GM12878 (cell line): ENCODE measurements at regions not wholly inside any gene's neighbourhood (a gene's known extent, or its start where the extent isn't known, plus 50 kb on each side); places are given as distances from the start of the nearest gene placed in this dataset.

Experiments
- ATAC-seq: fragments of 200-7000 bp; cut with Tn5 transposase; 3 replicates; pipeline ENCODE4 v1.9.1; 2020; ENCODE audit warnings: mild to moderate bottlenecking, moderate library complexity
- BruUV-seq: library from RNA; stranded (reverse); fragments of 400-500 nt; replicated peaks from 2 replicates; lab custom pipeline; 2021; lab: Mats Ljungman, UMichigan
- CTCF ChIA-PET: fragments of 300-600 bp; sonication (Branson Sonifier 250); formaldehyde crosslinking; extraction: SDS; loops from one replicate; lab custom pipeline; 2021; ENCODE audit warnings: inconsistent platforms; lab: Yijun Ruan, JAX
- POLR2A ChIA-PET: fragments of 350-600 bp; formaldehyde crosslinking; extraction: SDS; loops from one replicate; lab custom pipeline; 2021; ENCODE audit warnings: inconsistent platforms; lab: Charles Lee
- RAD21 ChIA-PET: fragments of 300-600 bp; sonication (Branson Sonifier 250); formaldehyde crosslinking; loops from one replicate; lab custom pipeline; 2023; ENCODE audit warnings: antibody characterized with exemption; ENCODE audit not compliant: unreplicated experiment; lab: Charles Lee
- SMC1A ChIA-PET: fragments of 300-600 bp; sonication (Branson Sonifier 250); formaldehyde crosslinking; loops from one replicate; lab custom pipeline; 2023; ENCODE audit not compliant: unreplicated experiment, uncharacterized antibody; lab: Charles Lee
- DNase-seq: peaks from one replicate; pipeline ENCODE4 v3.0.0-alpha.2; 2011; ENCODE audit warnings: low read depth, low spot score
- FAIRE-seq: peaks from 3 replicates; lab custom pipeline; 2011; peaks lifted over from hg19 to GRCh38; lab: Jason Lieb, UNC
- H2AFZ ChIP-seq: 2 replicates; pipeline ENCODE4 v1.6.0; 2011; ENCODE audit warnings: low read depth, low read length, control low read depth; ENCODE audit not compliant: control insufficient read depth
- H3K27ac ChIP-seq: 2 replicates; pipeline ENCODE4 v1.5.1; 2011; ENCODE audit warnings: control low read depth; ENCODE audit not compliant: control insufficient read depth, insufficient read depth
- H3K27me3 ChIP-seq, 2 experiments: replicated peaks in 1 of 2; 2 replicates each; pipeline versions ENCODE4 v1.6.0 to v1.6.1; 2011; ENCODE audit warnings: low read length in 1 of 2; ENCODE audit not compliant: control insufficient read depth in 2 of 2, insufficient read depth in 2 of 2
- H3K36me3 ChIP-seq, 2 experiments: 2 replicates each; pipeline ENCODE4 v1.5.1; 2011; ENCODE audit warnings: low read length in 1 of 2; ENCODE audit not compliant: control insufficient read depth in 2 of 2, insufficient read depth in 2 of 2
- H3K4me1 ChIP-seq: 2 replicates; pipeline ENCODE4 v1.6.1; 2011; ENCODE audit warnings: mild to moderate bottlenecking, low read length, moderate library complexity, mixed read lengths; ENCODE audit not compliant: control insufficient read depth, insufficient read depth
- H3K4me2 ChIP-seq: 2 replicates; pipeline ENCODE4 v1.6.0; 2011; ENCODE audit warnings: control low read depth; ENCODE audit not compliant: control insufficient read depth, insufficient read depth
- H3K4me3 ChIP-seq: fragments of 200-600 bp; sonication (generic); 2 replicates; pipeline ENCODE4 v1.5.1; 2016
- H3K79me2 ChIP-seq: 2 replicates; pipeline ENCODE4 v1.6.0; 2011; ENCODE audit warnings: low read length; ENCODE audit not compliant: control insufficient read depth, insufficient read depth
- H3K9ac ChIP-seq: 2 replicates; pipeline ENCODE4 v1.8.0; 2011; ENCODE audit warnings: low read length, control low read depth, mixed read lengths; ENCODE audit not compliant: control insufficient read depth, insufficient read depth
- H3K9me3 ChIP-seq: replicated peaks from 3 replicates; pipeline ENCODE4 v1.5.1; 2011; ENCODE audit warnings: mild to moderate bottlenecking, low read length; ENCODE audit not compliant: control insufficient read depth, insufficient read depth
- H4K20me1 ChIP-seq: 2 replicates; pipeline ENCODE4 v1.6.0; 2011; ENCODE audit not compliant: control insufficient read depth, insufficient read depth
- BCL11A ChIP-seq: IDR thresholded peaks from 2 replicates; pipeline ENCODE4 v1.6.1; 2011; ENCODE audit warnings: low read depth, low read length
- BHLHE40 ChIP-seq, 2 experiments: fragments of 450-650 bp in 1 of 2; IDR thresholded peaks; 2 replicates each; pipeline ENCODE4 v1.6.1; 2011 to 2017; ENCODE audit warnings: low read depth in 2 of 2, borderline replicate concordance in 1 of 2, improper control_type of control experiment in 1 of 2, low read length in 1 of 2, mild to moderate bottlenecking in 1 of 2
- CEBPB ChIP-seq, 2 experiments: fragments of 150-350 bp in 1 of 2; IDR thresholded peaks; 2 replicates each; pipeline ENCODE4 v1.6.1; 2012 to 2014; ENCODE audit warnings: low read depth in 2 of 2, low read length in 2 of 2, borderline replicate concordance in 1 of 2, inconsistent platforms in 1 of 2
- CREM ChIP-seq: IDR thresholded peaks from 2 replicates; pipeline ENCODE4 v1.6.1; 2014; ENCODE audit warnings: antibody characterized with exemption, low read depth
- DPF2 ChIP-seq: fragments of 450-650 bp; IDR thresholded peaks from 2 replicates; pipeline ENCODE4 v1.6.1; 2017; ENCODE audit warnings: mild to moderate bottlenecking
- EP300 ChIP-seq, 2 experiments: fragments of 150-350 bp in 1 of 2; IDR thresholded peaks; 2 replicates each; pipeline ENCODE4 v1.6.1; 2011 to 2012; ENCODE audit warnings: low read depth in 2 of 2, low read length in 2 of 2, borderline replicate concordance in 1 of 2, improper control_type of control experiment in 1 of 2, inconsistent platforms in 1 of 2; ENCODE audit not compliant: control insufficient read depth in 1 of 2
- FOXM1 ChIP-seq: IDR thresholded peaks from 2 replicates; pipeline ENCODE4 v1.6.1; 2012; ENCODE audit warnings: low read depth, mild to moderate bottlenecking, inconsistent platforms, low read length, moderate library complexity
- IKZF1 ChIP-seq: fragments of 450-650 bp; conservative IDR thresholded peaks from 2 replicates; pipeline ENCODE4 v1.6.1; 2017; ENCODE audit warnings: antibody characterized with exemption, mild to moderate bottlenecking
- IRF4 ChIP-seq: IDR thresholded peaks from 2 replicates; pipeline ENCODE4 v1.6.1; 2011; ENCODE audit warnings: low read depth, low read length
- MXI1 ChIP-seq: fragments of 150-350 bp; IDR thresholded peaks from 2 replicates; pipeline ENCODE4 v1.6.1; 2011; ENCODE audit warnings: low read depth, mild to moderate bottlenecking, inconsistent platforms, low read length, improper control_type of control experiment
- NFIC ChIP-seq: IDR thresholded peaks from 2 replicates; pipeline ENCODE4 v1.6.1; 2012; ENCODE audit warnings: low read depth, mild to moderate bottlenecking, inconsistent platforms, low read length, moderate library complexity
- NR2C1 ChIP-seq: fragments of 450-650 bp; IDR thresholded peaks from 2 replicates; pipeline ENCODE4 v1.6.1; 2017; ENCODE audit warnings: antibody characterized with exemption, mild to moderate bottlenecking, moderate library complexity
- NR2F1 ChIP-seq: fragments of 450-650 bp; conservative IDR thresholded peaks from 2 replicates; pipeline ENCODE4 v1.6.1; 2017; ENCODE audit warnings: mild to moderate bottlenecking
- PML ChIP-seq: IDR thresholded peaks from 2 replicates; pipeline ENCODE4 v1.6.1; 2012; ENCODE audit warnings: low read length, inconsistent platforms
- SIX5 ChIP-seq: IDR thresholded peaks from 2 replicates; pipeline ENCODE4 v1.6.1; 2011; ENCODE audit warnings: mild to moderate bottlenecking, low read depth, low read length, moderate library complexity; ENCODE audit not compliant: severe bottlenecking
- SPI1 ChIP-seq: IDR thresholded peaks from 2 replicates; pipeline ENCODE4 v1.6.1; 2011; ENCODE audit warnings: low read depth, mild to moderate bottlenecking, low read length, moderate library complexity, borderline replicate concordance; ENCODE audit not compliant: insufficient read depth
- ZNF687 ChIP-seq: fragments of 450-650 bp; IDR thresholded peaks from 2 replicates; pipeline ENCODE4 v1.6.1; 2017; ENCODE audit warnings: mild to moderate bottlenecking, moderate library complexity
- WGBS: methylation state at CpG from one replicate; pipeline ENCODE4 v1.1.6; 2016; ENCODE audit warnings: low lambda C conversion rate; ENCODE audit not compliant: insufficient replicate concordance, insufficient coverage; ENCODE audit errors: missing lambda C conversion rate; 5-methylcytosine and 5-hydroxymethylcytosine counted together
- in situ Hi-C: fragments of 300-500 bp; cut with MboI; formaldehyde crosslinking; loops from 9 replicates; pipeline ENCODE4 v1.14.3; 2018; ENCODE audit warnings: mixed read lengths
- intact Hi-C: fragments of 100-400 bp; cut with micrococcal nuclease; formaldehyde crosslinking; loops from one replicate; pipeline ENCODE4 v1.14.2; 2022; ENCODE audit not compliant: unreplicated experiment
- TF ChIP-seq, protein P1 (sequence below): IDR thresholded peaks from 2 replicates; pipeline ENCODE4 v1.6.1; 2011; ENCODE audit warnings: low read depth, low read length, improper control_type of control experiment, borderline replicate concordance

DNA sequence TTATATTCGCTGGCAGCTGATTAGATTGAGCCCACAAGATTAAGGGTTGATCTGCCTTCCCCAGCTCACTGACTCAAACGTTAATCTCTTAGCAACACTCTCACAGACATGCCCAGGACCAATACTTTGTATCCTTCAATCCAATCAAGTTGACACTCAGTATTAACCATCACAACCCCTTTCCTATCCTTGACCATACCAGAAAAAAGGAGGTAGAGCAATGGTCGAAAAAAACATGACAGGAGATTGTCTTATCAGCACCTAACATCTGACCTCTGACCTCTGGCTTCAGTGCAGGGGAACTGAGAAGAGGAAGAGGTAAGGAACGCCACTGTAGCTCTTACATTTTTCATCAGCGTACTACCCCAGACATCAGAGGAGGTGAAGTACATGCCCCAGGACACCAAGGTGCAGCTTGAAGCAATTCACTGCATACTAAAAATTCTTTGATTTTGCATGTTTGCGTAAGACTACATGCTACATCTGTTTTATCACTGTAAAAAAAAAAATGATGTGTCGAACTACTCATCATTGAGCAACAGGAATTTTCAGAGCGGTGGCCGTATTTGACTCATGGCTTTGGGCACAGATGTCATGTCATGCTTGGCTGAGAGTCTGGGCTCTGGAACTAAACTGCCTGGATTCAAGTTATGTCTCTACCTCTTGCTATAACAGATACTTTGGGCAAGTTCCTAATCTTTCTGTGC is 188.0 kb upstream of the TAB2 start:
- SMC1A ChIA-PET = interaction anchor here (1.0 to 4.6 kb wide), 5 partner anchors 10 to 302 kb away, joined by 4 to 30 read pairs (median 8); no protein-coding TSS in a partner anchor
- CTCF ChIA-PET = interaction anchor here (1.8 kb wide), 1 partner anchor 18 kb away, joined by 4 read pairs; no protein-coding TSS in a partner anchor
- intact Hi-C loops (no loop called here), in situ Hi-C loops (no loop called here)
- no peaks in the 10 kb centered on the region; the same call in 2 of the 3 replicates for H3K9me3 ChIP-seq
- no peak overlapping the region for H3K27ac ChIP-seq
- H3K79me2 ChIP-seq = no peaks in the 10 kb centered on the region
- H2AFZ ChIP-seq = peak overlapping the region; percentile 26; the same call in 1 of the 2 replicates
- no peaks in the 10 kb centered on the region for H3K27me3 ChIP-seq
- RAD21 ChIA-PET = interaction anchor here (0.9 to 1.2 kb wide), 3 partner anchors 10 to 66 kb away, joined by 3 to 4 read pairs (median 4); no protein-coding TSS in a partner anchor
- ATAC-seq (peak; percentile 94), FAIRE-seq (no peak), DNase-seq (no peak)
- H3K9ac ChIP-seq = no peak overlapping the region
- peaks cover 15% of the 10 kb centered on the region for H3K4me1 ChIP-seq
- BruUV-seq = no TSS peak
- H3K4me2 ChIP-seq = no peak overlapping the region
- WGBS = 32% methylated on average over 9 of the region's 9 CpGs
- no peak overlapping the region for H3K4me3 ChIP-seq
- H4K20me1 ChIP-seq = no peaks in the 10 kb centered on the region
- POLR2A ChIA-PET = interaction anchor here (1.0 to 1.5 kb wide), 2 partner anchors 16 to 35 kb away, joined by 3 to 4 read pairs; no protein-coding TSS in a partner anchor
- H3K36me3 ChIP-seq = no peaks in the 10 kb centered on the region
- peak; percentile 88 for TF ChIP-seq NR2C1
- no peak for TF ChIP-seq PML
- peak in 1 of 2 experiments; percentile 37; a peak in 1 of 4 replicates for TF ChIP-seq EP300 (IDR thresholded peaks at IDR 0.05; ENCODE audit: borderline replicate concordance in 1 of 2, control insufficient read depth in 1 of 2, low read depth in 2 of 2, low read length in 2 of 2)
- peak; percentile 30; the same call in 1 of the 2 replicates for TF ChIP-seq BCL11A
- TF ChIP-seq SIX5 = no peak
- TF ChIP-seq MXI1 = no peak
- TF ChIP-seq IRF4 = 0 out of 2 replicates have a peak, but pooled peaks have one; percentile 36
- TF ChIP-seq FOXM1 = peak; percentile 25; the same call in 1 of the 2 replicates
- TF ChIP-seq ZNF687 = peak; percentile 95
- peak; percentile 52; the same call in 1 of the 2 replicates for TF ChIP-seq CREM
- TF ChIP-seq, protein P1, sequence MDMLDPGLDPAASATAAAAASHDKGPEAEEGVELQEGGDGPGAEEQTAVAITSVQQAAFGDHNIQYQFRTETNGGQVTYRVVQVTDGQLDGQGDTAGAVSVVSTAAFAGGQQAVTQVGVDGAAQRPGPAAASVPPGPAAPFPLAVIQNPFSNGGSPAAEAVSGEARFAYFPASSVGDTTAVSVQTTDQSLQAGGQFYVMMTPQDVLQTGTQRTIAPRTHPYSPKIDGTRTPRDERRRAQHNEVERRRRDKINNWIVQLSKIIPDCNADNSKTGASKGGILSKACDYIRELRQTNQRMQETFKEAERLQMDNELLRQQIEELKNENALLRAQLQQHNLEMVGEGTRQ = no peak
- peak; percentile 61; the same call in 1 of the 2 replicates for TF ChIP-seq DPF2
- TF ChIP-seq NR2F1 = peak; percentile 97
- peak; percentile 93 for TF ChIP-seq SPI1
- TF ChIP-seq NFIC = no peak
- TF ChIP-seq CEBPB (IDR thresholded peaks at IDR 0.05; ENCODE audit: borderline replicate concordance in 1 of 2, low read depth in 2 of 2, low read length in 2 of 2) = no peak
- TF ChIP-seq BHLHE40 (IDR thresholded peaks at IDR 0.05; ENCODE audit: borderline replicate concordance in 1 of 2, low read depth in 2 of 2, low read length in 1 of 2) = no peak
- peak; percentile 26; the same call in 1 of the 2 replicates for TF ChIP-seq IKZF1
